Keratinocyte (primary cell): ENCODE measurements at regions not wholly inside any gene's neighbourhood (a gene's known extent, or its start where the extent isn't known, plus 50 kb on each side); places are given as distances from the start of the nearest gene placed in this dataset.

Experiments used
- EZH2 ChIP-seq: IDR thresholded peaks from one replicate; pipeline ENCODE4 v1.6.1; 2012; ENCODE audit warnings: inconsistent platforms, mild to moderate bottlenecking, low read length, moderate library complexity
- TF ChIP-seq, protein P1 (sequence below), 3 experiments: IDR thresholded peaks in 1 of 3; conservative IDR thresholded peaks in 1 of 3; optimal IDR thresholded peaks in 1 of 3; 2 replicates in 2 of 3; 3 replicates in 1 of 3; pipeline versions ENCODE3 to v1.5.1; 2011; ENCODE audit warnings: low read length in 3 of 3, mild to moderate bottlenecking in 3 of 3, moderate library complexity in 2 of 3, control low read depth in 1 of 3, inconsistent platforms in 1 of 3; ENCODE audit not compliant: insufficient read depth in 2 of 3; ENCODE audit errors: extremely low read depth in 1 of 3

GRCh38 chr7:113464096-113464855 is 345.9 kb upstream of the SMIM30 start:
- TF ChIP-seq, protein P1, sequence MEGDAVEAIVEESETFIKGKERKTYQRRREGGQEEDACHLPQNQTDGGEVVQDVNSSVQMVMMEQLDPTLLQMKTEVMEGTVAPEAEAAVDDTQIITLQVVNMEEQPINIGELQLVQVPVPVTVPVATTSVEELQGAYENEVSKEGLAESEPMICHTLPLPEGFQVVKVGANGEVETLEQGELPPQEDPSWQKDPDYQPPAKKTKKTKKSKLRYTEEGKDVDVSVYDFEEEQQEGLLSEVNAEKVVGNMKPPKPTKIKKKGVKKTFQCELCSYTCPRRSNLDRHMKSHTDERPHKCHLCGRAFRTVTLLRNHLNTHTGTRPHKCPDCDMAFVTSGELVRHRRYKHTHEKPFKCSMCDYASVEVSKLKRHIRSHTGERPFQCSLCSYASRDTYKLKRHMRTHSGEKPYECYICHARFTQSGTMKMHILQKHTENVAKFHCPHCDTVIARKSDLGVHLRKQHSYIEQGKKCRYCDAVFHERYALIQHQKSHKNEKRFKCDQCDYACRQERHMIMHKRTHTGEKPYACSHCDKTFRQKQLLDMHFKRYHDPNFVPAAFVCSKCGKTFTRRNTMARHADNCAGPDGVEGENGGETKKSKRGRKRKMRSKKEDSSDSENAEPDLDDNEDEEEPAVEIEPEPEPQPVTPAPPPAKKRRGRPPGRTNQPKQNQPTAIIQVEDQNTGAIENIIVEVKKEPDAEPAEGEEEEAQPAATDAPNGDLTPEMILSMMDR (optimal IDR thresholded peaks at IDR 0.05 in 1 of 3, IDR thresholded peaks at IDR 0.05 in 1 of 3, conservative IDR thresholded peaks at IDR 0.05 in 1 of 3; ENCODE audit: extremely low read depth in 1 of 3, insufficient read depth in 2 of 3, low read length in 3 of 3), result no peak
- no peak for TF ChIP-seq EZH2
